ENCODE measurements at regions not wholly inside any gene's neighbourhood (a gene's known extent, or its start where the extent isn't known, plus 50 kb on each side); places are given as distances from the start of the nearest gene placed in this dataset.

- no peaks in the 10 kb centered on the region for H3K79me2 ChIP-seq (ENCODE audit: insufficient read depth, low read length)
- no peak overlapping the region for H2AFZ ChIP-seq (ENCODE audit: low read length)
- no peaks in the 10 kb centered on the region for H3K9me2 ChIP-seq (replicated peaks; ENCODE audit: low read depth, low read length)
- H3K4me3 ChIP-seq (ENCODE audit: low read length, poor library complexity, severe bottlenecking) = no peak overlapping the region
- no peaks in the 10 kb centered on the region for H4K20me1 ChIP-seq (ENCODE audit: insufficient read depth, low read length, poor library complexity, severe bottlenecking)
- no peaks in the 10 kb centered on the region for H3K27me3 ChIP-seq (ENCODE audit: insufficient read depth, low read length, poor library complexity, severe bottlenecking)
- no peak overlapping the region for H3K9ac ChIP-seq (ENCODE audit: low read depth, low read length, poor library complexity, severe bottlenecking)
- H3K4me1 ChIP-seq (ENCODE audit: insufficient read depth, low read length, poor library complexity, severe bottlenecking) = peaks cover 6% of the 10 kb centered on the region
- H3F3A ChIP-seq (ENCODE audit: low read depth) = no peaks in the 10 kb centered on the region
- no peaks in the 10 kb centered on the region for H3K36me3 ChIP-seq (ENCODE audit: insufficient read depth, low read length)
- H3K4me2 ChIP-seq (ENCODE audit: low read depth, low read length, poor library complexity, severe bottlenecking) = no peak overlapping the region
- H3K9me3 ChIP-seq (ENCODE audit: insufficient read depth, low read depth, low read length) = no peaks in the 10 kb centered on the region
- TF ChIP-seq CTCF (conservative IDR thresholded peaks at IDR 0.05; ENCODE audit: low read length) (no peak), EZH2phosphoT487 (IDR thresholded peaks at IDR 0.05; ENCODE audit: borderline replicate concordance) (no peak)
Observed at GRCh38 chr15:54836052-54836795, 360.5 kb downstream of the RSL24D1 start.

DNA sequence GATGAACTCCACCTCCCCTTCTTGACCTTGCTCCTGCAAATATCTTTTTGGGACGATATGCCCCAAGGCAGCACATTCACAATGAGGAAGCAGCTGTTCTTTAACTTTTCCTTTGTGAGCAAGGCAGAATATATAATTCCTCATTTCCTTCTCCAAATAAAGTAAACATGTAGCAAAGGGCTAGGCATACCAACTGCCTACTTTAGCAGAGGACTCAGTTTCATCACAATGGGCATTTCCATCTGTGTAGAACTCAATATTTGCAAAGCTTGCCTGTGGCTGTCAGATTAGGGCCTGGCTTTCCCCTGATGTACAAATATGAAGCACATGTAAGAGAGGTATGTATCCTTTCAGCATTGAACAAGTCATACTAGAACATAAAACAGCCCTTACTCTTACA lies 366.9 kb downstream of the RSL24D1 start:
- Histone ChIP-seq H3K36me3 (ENCODE audit: insufficient read depth, low read length) (no peaks in the 10 kb centered on the region), H3K4me1 (ENCODE audit: insufficient read depth, low read length, poor library complexity, severe bottlenecking) (peaks cover 6% of the 10 kb centered on the region), H3K4me3 (ENCODE audit: low read length, poor library complexity, severe bottlenecking) (no peak overlapping the region), H3K9ac (ENCODE audit: low read depth, low read length, poor library complexity, severe bottlenecking) (no peak overlapping the region), H3F3A (ENCODE audit: low read depth) (no peaks in the 10 kb centered on the region), H2AFZ (ENCODE audit: low read length) (no peak overlapping the region), H3K9me3 (ENCODE audit: insufficient read depth, low read depth, low read length) (no peaks in the 10 kb centered on the region), H3K4me2 (ENCODE audit: low read depth, low read length, poor library complexity, severe bottlenecking) (no peak overlapping the region), H3K27me3 (ENCODE audit: insufficient read depth, low read length, poor library complexity, severe bottlenecking) (no peaks in the 10 kb centered on the region), H3K9me2 (replicated peaks; ENCODE audit: low read depth, low read length) (no peaks in the 10 kb centered on the region), H4K20me1 (ENCODE audit: insufficient read depth, low read length, poor library complexity, severe bottlenecking) (no peaks in the 10 kb centered on the region), H3K79me2 (ENCODE audit: insufficient read depth, low read length) (no peaks in the 10 kb centered on the region)
- no peak for TF ChIP-seq EZH2phosphoT487 (IDR thresholded peaks at IDR 0.05; ENCODE audit: borderline replicate concordance)
- no peak for TF ChIP-seq CTCF (conservative IDR thresholded peaks at IDR 0.05; ENCODE audit: low read length)

DNA sequence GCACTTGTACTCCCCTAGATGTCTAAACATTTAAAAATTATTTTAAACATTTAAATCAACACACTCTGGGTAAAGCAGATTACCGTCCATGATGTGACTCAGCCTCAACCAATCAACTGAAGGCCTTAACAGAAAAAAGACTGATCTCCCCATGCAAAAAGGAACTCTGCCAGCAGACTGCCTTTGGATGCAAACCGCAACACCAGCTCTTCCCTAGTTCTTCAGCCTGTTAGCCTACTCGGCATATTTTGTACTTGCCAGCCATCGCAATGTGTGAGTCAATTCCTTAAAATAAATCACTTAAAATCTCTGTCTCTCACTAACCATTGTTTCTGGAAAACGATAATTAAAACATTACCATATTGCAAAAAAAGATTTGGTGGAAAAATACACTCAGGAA lies 375.9 kb downstream of the RSL24D1 start:
- Histone ChIP-seq H3K4me3 (ENCODE audit: low read length, poor library complexity, severe bottlenecking) (no peak overlapping the region), H3K4me2 (ENCODE audit: low read depth, low read length, poor library complexity, severe bottlenecking) (no peak overlapping the region), H3F3A (ENCODE audit: low read depth) (no peaks in the 10 kb centered on the region), H3K4me1 (ENCODE audit: insufficient read depth, low read length, poor library complexity, severe bottlenecking) (peaks cover 20% of the 10 kb centered on the region), H4K20me1 (ENCODE audit: insufficient read depth, low read length, poor library complexity, severe bottlenecking) (no peaks in the 10 kb centered on the region), H3K9me3 (ENCODE audit: insufficient read depth, low read depth, low read length) (peaks cover 10% of the 10 kb centered on the region; the same call in 1 of the 2 replicates), H3K79me2 (ENCODE audit: insufficient read depth, low read length) (no peaks in the 10 kb centered on the region), H3K36me3 (ENCODE audit: insufficient read depth, low read length) (no peaks in the 10 kb centered on the region), H3K9me2 (replicated peaks; ENCODE audit: low read depth, low read length) (no peaks in the 10 kb centered on the region), H3K27me3 (ENCODE audit: insufficient read depth, low read length, poor library complexity, severe bottlenecking) (no peaks in the 10 kb centered on the region), H3K9ac (ENCODE audit: low read depth, low read length, poor library complexity, severe bottlenecking) (no peak overlapping the region), H2AFZ (ENCODE audit: low read length) (no peak overlapping the region)
- TF ChIP-seq EZH2phosphoT487 (IDR thresholded peaks at IDR 0.05; ENCODE audit: borderline replicate concordance) (no peak), CTCF (conservative IDR thresholded peaks at IDR 0.05; ENCODE audit: low read length) (no peak)

Measured in Loucy (cell line).